HT-29 (cell line): ENCODE measurements at regions not wholly inside any gene's neighbourhood (a gene's known extent, or its start where the extent isn't known, plus 50 kb on each side); places are given as distances from the start of the nearest gene placed in this dataset.
"Not testable (repeated sequence)": the region's sequence is repeated elsewhere in the genome, so short reads cannot be mapped to it uniquely, and the experiment has no call there.

Experiments used
- DNase-seq: peaks from one replicate; pipeline ENCODE4 v3.0.0-alpha.2; 2015; ENCODE audit warnings: low spot score

DNA sequence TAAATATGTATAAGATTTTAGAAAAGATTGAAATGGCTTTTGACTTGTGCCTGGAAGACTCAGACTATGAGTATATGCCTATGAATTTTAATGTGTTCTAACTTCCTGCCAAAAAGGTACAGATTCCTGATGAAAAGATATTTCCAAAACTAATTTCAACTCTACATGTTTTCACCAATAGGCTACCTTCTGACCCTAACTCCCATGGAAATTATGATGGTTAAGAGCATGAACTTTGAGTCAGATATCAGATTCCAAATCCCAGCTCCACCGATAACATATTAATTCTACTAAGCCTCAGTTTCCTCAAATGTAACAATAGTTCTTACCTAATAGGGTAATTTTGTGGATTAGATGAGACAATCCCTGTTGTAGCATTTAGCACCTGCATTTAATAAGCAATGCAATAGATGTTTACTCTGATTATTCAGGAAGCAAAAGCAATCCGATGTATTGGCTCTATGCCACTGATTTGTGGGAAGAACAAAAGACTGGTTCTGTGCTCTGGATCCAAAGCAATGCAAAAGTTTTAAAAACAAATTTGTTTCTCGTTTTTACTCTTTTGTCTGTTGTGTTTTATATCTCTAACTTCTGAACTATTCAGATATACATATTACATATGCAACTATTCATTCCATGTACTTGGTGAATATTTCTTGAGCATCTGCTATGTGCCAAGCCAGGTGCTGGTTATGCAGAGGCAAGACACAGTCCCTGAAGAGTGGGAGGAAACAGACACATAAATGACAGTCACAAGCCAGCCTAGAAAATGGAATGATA is 115.4 kb downstream of the GATA6 start:
- peak; percentile 49 for DNase-seq

DNA sequence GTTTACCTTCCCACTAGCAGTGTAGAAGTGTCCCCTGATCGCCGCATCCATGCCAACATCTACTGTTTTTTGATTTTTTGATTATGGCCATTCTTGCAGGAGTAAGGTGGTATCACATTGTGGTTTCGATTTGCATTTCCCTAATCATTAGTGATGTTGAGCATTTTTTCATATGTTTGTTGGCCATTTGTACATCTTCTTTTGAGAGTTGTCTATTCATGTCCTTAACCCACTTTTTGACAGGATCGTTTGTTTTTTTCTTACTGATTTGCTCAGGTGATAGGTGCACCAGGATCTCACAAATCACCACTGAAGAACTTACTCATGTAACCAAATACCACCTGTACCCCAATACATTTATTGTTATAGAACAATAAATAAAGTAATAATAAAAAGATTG is 114.5 kb downstream of the GATA6 start:
- DNase-seq, result not testable (repeated sequence)

DNA sequence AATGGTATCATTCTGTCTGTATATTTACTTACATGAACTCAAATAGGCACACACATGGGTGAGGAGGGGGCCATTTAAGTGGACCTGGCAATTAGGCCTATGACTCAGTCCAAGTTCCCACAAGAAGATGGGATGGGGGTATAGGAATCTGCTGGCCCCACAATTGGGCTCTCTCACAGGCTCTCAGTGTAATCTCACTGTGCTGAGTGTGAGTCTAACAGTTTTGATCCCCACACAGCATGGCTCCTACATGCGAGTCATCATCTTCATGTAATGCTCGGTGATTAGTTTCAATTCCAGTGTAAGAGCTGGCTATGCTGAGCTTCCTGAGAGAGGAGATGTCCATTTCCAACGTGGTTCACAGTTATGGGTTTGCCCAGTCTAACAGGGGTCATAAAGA is 114.0 kb downstream of the GATA6 start:
- DNase-seq, result no peak

DNA sequence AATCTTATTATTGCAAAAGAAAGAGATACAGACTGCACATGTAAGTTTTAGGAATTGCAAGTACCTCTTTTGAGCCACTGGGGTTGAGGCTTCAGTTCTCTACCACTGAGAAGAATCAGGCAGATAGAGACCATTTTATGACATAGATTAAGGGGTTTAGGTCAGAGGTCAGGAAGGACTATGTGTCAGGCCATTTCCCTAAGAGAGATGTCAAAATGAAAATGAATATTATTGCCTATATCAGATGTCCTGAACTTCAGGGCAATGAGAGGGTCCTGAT is 113.7 kb downstream of the GATA6 start:
- DNase-seq, result no peak

DNA sequence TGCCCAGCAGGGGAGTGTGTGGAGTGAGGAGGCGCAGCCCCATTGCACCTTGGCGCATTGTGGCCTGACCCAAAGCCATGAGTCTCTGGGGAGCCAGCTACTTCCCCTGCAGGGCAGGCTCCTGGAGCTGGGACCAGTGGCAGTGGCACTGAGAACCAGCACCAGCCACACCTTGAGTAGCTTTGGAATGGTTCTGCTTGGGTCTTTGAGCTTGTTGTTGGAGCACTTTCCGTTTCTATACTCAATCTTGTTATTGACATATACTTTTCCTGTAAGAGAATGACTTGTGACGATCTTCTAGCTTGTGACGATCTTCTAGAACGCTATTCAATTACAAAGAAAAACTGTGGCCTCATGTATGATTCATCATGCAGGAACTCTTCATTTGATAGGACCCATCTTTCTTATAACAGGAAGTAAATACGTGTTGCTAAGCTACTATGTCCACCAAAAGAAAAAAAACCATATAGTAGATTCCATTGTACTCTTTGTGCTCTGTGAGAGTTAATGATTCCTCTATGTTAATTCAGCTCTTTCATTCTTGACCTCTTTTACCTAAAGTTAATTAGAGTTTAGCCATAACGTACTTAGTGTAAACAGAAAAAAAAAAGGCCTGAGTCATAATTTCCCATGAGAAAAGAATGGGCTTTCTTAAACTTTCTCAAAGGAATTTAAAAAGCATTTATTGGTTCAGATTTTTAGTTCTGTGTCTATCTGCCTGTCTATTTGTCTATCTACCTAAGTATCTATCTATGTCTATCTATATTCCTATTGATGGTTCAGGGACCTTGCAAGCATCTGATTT is 113.1 kb downstream of the GATA6 start:
- DNase-seq, result peak; percentile 88

DNA sequence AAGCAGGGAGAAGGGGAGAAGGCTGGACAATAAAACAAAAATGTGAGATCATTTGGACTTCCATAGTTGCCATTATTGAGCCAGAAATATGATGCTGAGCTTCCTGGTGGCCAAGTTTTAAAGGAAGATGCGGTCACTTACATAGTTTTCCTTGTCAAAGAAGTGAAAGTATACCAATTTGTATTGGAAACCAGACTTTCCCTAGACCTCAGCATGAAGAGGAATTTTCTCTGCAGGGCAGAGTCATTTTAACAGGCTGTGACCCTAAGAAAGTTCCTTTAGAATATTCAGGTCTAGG is 111.0 kb downstream of the GATA6 start:
- DNase-seq, result no peak

DNA sequence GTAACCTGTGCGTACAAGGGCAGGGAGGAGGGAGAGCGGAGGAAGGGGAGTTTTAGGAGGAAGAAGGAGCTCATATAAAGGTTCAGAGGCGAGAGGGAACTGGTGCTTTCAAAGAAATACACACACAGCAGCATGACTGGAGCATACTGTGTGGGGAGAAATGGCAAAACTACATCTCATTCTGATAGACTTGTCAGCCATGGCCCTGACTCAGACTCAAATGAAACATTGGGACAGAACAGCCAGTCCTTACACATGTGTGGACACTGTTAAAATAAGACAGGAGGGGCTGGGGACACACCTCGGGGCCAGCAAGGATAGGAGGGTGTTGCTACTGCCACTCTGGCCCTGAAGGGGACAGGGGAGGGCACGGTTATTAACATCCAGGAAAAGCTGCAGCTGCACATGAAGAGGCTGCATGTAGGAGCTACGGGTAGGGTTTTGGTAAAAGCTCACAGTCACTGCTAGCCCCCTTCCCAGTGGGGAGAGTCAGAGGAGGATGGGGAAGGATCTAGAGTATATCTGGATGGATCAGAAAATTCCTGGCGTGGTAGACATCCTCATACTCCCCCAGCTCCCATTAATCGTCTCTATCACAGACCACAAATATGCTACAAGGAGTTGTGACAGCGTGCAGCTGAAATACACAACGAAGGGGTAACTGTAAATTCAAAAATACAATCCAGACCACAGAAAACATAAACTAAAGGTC is 110.5 kb downstream of the GATA6 start:
- DNase-seq, result no peak

DNA sequence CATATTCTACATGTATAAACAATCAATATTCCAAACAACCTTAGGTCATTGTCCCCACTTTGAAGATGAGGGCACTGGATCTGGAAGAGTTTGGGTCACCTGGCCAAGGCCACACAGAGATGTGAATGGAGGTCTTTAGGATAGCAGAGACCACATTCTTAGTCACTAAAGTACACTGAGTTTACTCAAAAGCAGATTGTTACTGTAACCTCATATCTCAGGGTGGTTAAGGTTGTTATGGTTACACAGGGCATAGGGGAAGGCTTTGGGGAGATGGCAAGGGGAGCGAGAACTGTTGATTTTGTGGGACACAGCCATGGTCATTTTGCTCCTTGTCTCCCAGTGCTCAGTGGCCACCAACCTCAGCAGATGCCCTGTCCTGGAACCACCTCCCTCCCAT is 109.4 kb downstream of the GATA6 start:
- no peak for DNase-seq

DNA sequence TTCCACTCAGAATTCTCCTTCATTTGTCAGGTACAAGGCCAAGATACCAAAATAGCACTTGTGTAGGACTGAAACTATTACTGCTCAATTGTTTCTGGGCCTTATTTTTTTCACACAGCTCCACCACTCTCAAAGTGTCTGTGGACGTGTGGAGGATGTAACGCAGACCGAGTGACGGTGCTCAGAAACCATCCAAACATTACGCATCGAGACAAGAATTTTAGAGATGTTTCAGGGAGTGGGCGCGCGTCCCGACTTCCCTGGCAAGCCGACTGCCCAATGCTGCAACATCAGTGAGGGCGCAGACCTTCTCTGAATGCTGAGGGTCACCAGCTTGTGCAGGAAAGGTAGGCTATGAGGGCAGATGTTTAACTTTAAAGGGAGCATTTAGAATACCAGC is 108.4 kb downstream of the GATA6 start:
- no peak for DNase-seq

DNA sequence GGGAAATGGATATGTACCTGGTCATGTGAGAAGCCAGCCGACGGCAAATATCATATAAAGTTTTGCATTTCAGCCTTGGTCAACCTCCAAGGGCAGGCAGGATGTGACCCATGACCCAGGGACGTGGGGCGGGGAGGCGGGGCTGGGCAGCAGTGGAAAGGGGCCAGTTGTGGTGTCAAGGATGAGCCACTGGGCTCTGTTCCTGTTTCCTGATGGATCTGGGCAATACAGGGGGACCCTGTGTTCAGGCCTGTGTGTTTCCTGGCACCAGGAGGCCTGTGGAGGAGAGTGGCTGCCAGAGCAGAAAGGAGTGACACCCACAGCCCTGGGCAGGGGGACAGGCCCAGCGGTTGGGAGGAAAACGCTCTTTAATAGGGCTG is 106.9 kb downstream of the GATA6 start:
- no peak for DNase-seq

DNA sequence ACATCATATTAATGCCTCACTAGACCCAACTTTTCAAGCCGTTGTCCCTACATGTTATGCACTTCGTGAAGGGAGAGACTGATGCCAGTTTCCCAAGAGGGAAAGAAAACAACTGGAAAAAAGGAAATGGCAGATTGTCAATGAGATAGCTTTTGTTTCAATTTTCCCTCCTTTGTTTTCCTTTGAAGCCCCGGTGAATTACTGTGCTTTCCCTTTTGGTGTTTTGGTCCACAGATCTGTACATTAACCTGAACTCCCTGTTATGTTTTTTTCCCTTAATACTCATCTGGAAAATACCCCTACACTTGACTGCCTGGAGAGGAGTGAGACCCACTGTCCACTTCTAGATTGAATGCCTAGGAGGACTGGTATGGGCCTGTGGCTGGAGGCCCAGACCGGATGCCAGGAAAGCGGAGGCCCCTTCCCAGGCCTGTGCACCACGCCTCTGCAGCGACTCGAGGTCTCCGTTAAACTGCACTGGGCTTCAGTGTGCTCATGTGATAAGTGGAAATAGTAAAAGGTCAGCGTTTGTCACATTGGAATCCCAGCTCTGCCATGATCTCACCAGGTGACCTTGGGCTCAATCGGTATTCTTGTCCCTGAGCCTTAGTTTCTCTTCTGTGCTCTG is 106.4 kb downstream of the GATA6 start:
- no peak for DNase-seq

DNA sequence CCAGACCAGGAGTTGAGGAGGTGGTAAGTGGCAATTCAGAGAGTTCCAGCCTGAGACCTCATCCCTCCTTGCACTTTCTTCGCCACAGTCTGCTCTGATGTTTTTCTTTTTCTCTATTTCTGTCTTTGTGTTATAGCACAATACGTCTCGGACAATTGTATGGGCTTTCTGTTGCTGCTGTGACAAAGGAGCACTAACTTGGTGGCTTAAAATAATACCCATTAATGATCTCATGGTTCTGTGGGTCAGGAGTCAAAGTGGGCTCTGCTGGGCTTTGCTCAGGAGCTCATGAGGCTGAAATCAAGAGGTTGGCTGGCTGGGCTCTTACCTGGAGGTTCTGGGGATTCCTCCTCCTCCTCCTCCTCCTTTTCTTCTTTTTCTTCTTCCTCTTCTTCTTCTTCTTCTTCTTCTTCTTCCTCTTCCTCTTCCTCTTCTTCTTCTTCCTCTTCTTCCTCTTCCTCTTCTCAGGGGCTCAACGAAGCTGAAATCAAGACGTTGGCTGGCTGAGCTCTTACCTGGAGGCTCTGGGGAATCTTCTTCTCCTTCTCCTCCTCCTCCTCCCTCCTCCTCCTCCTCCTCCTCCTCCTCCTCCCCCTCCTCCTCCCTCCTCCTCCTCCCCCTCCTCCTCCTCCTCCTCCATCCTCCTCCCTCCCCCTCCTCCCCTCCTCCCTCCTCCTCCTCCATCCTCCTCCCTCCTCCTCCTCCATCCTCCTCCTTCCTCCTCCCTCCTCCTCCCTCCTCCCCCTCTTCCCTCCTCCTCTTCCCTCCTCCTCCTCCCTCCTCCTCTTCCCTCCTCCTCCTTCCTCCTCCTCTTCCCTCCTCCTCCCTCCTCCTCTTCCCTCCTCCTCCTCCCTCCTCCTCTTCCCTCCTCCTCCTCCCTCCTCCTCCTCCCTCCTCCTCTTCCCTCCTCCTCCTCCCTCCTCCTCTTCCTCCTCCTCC is 104.0 kb downstream of the GATA6 start:
- no peak for DNase-seq

DNA sequence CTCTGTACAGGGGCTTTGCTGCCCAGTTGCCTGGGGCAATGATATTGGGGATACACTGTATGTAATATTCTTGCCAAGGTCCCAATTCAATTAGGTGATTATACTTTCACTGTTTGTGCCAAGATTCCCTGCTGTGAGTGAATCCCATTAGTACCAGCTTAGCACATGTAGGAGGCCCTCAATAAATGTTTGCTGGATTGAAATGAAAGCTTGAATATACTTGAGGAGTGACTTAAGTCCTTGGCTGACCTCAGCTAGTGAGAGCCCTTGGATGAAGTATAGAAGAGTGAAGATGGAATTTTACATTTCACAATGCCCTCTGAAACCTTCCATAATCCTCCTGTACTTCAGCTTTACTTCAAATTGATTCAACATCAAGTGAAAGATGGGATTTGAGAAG is 102.9 kb downstream of the GATA6 start:
- DNase-seq, result no peak

DNA sequence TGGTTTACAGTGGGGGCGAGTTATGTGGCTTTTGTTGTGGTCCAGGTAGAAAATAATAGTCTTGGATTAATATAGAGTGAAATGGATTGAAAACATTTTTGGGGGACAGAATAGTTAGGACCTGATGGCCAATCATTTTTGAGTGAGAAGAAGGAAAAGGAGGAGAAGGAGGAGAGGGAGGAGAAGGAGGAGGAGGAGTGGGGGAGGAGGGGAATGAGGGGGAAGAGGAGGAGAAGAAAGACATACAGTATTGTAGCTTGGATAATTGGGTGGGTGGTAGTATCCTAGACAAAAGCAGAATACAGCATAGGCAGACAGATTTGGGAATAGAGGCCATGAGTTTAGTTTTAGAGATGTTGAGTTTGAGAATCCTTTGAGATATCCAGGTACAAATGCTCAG is 101.6 kb downstream of the GATA6 start:
- no peak for DNase-seq

DNA sequence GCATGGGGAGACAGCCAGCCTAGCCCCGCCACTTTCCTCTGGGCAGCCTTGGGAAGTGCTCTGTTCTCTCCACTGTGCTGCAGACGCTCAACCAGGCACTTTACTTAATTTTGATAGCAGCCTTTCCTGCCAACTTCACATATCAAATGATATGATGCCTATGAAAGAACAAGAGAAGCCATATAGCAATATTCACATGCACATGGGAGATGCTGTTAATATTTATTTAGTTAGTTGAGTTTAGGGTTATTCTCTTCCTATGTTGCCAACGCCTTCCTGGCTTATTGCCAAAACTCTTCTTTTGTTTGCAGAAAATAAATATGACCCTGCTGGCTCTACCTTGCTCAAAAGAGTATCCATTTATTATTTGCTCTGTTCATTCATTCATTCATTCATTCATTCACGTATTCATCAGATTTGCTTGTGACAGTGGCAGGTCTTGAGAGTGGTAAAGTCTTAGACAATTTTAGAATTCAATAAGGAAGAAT is 99.3 kb downstream of the GATA6 start:
- DNase-seq, result peak; percentile 45

DNA sequence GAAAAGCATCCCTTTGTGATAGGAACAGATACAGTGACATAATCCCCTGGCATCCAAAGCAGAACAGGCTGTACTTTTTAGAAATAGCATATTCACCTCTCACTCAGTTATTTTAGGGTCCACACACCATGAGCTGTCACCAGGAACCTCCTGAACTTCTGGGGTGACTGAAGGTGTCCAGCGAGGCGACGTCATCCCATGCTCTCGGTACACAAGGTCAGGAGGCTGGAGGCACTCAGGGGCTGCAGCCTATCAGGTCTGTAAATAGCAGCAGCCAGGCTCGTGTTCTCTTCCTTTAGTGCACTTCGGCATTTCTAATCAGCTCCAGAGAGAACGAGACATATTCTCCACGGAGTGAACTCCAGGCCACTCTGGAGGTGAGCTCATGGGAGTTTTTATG is 98.3 kb downstream of the GATA6 start:
- no peak for DNase-seq

DNA sequence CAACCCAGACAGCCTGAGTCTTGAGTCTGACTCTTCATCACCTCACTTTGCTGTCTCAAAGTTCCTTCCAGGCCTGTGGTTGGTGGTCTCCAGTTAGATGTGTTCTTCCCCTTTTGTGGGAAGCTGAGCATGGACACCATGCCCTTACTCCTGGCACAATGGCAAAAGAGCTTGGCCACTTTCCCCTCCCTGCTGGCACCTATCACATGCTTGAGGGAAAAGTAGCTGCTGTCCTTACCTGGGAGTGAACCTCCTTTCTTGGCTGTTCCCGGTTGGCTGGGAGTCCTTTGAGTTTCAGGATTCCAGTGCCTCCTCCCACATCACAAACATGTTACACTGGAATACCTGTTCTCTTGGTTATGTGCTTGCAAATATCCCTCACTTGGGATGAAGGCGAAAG is 97.8 kb downstream of the GATA6 start:
- DNase-seq, result no peak

DNA sequence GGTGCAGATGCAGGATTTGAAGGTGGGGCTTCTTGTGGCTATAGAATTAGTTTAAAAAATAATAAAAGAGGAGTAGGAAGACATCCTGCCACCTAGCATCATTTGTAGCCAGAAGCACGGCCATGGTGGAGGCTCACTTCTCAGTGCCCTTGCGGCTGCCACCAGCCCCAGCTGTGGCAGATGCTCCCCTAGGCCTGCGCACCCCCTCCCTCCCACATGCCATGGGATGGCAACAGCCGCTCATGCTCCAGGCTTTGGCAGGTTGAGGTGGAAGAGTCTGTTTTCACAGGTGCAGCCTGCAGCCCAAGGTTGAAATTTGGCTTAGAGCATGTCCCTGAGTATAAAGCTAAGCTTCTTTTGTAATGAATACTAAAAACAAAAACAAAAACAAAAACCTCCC is 96.4 kb downstream of the GATA6 start:
- DNase-seq, result no peak

DNA sequence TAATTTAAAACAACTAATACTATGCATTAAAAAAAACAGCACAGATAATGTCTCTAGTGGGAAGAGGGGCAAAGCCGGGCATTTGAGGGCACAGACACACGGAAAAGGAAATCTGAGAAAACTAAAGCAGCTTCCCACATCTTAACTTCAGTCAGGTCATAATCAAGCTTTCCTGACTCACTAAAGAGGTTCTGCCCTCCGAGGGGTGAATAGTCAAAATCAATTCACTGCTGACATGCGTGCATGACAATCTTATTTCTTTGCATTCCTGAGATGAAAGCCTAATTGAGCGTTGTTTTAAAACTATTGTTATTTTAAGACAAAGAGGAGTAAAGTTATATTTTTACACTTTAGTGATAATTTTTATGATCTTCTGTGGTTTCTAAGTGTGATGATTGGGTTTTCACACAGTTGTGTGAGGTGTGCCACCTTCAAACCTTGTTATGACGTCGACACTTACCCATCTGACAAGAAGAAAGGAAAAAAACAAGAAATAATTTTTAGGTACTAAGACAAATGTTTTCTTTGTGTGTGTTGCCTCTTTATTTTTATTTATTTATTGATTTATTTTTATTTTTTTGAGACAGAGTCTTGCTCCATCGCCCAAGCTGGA is 90.9 kb downstream of the GATA6 start:
- no peak for DNase-seq

DNA sequence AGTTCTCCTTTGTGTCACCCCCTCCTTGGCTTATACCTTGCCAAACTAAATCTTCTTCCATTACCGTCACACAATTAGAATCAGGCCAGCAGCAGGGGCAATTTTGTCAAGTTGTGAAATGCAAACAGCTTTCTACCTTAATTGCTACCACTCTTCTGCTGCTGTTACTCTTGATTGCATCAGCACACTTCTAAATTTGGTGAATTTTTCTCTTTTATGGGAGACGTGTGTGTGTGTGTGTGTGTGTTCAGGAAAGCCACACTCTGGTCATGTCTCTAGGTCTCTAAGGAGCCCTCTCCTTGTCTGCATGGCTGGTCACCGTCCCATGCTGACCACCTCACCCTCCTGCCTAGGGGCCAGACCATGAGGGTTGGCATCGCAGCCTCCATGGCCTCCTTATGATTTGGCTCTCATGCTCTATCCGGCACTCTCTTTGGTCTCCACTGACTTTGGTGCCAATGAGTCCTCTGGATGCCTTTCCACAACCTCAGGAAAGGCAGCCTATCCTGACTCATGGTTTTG is 87.7 kb downstream of the GATA6 start:
- DNase-seq, result no peak

DNA sequence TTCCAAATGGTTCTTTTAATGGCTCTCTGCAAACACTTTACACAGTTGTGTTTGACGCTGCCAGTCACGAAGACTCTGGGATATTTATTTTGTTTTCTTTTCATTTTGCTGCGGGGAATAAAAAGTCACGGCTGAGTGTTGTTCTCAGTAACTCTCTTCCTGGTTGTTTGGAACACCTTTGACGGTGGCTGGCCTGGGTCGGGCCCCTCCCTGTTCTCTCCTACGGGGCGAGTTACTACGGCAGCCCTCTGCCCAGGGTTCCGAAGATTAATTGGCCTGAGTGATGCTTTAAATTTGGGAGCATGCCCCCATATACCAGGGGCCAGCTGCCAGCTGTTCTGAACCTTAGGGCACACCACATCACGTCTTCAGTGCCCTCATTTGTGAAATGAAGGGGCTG is 84.7 kb downstream of the GATA6 start:
- DNase-seq, result no peak
